Uterus (tissue), 3 donors: ENCODE measurements at regions not wholly inside any gene's neighbourhood (a gene's known extent, or its start where the extent isn't known, plus 50 kb on each side); places are given as distances from the start of the nearest gene placed in this dataset.
"Not testable (repeated sequence)": the region's sequence is repeated elsewhere in the genome, so short reads cannot be mapped to it uniquely, and the experiment has no call there.

Experiments used
- DNase-seq, 2 donors: peaks; one replicate each; pipeline ENCODE4 v3.0.0-alpha.2; 2019 to 2020
- H3K27ac ChIP-seq, 2 donors: fragments of 200-600 bp; sonication (generic); 1 replicate in 1 of 2; 2 replicates in 1 of 2; pipeline ENCODE4 v1.5.1; 2016 to 2018
- H3K27me3 ChIP-seq, 2 donors: fragments of 200-600 bp; sonication (generic); one replicate each; pipeline ENCODE4 v1.5.1; 2018 to 2019; ENCODE audit warnings: control low read depth in 1 of 2
- H3K36me3 ChIP-seq, 2 donors: fragments of 200-600 bp; sonication (generic); one replicate each; pipeline ENCODE4 v1.5.1; 2019; ENCODE audit warnings: control low read depth in 1 of 2
- H3K4me1 ChIP-seq, 2 donors: fragments of 200-600 bp; sonication (generic); one replicate each; pipeline ENCODE4 v1.5.1; 2018 to 2019; ENCODE audit warnings: control low read depth in 1 of 2
- H3K4me3 ChIP-seq, 2 donors: fragments of 200-600 bp; sonication (generic); 1 replicate in 1 of 2; 2 replicates in 1 of 2; pipeline ENCODE4 v1.5.1; 2018 to 2019; ENCODE audit warnings: mild to moderate bottlenecking in 1 of 2
- H3K9me3 ChIP-seq, 2 donors: fragments of 200-600 bp; sonication (generic); one replicate each; pipeline ENCODE4 v1.5.1; 2019; ENCODE audit warnings: control low read depth in 1 of 2
- POLR2A ChIP-seq, 2 donors: fragments of 450-650 bp; IDR thresholded peaks; one replicate each; pipeline ENCODE4 v1.6.1; 2016; ENCODE audit warnings: antibody characterized with exemption in 2 of 2, mild to moderate bottlenecking in 1 of 2, moderate library complexity in 1 of 2
- intact Hi-C: fragments of 100-400 bp; cut with DNase I; formaldehyde crosslinking; loops from one replicate; pipeline ENCODE4 v1.15.1; 2023; ENCODE audit warnings: low total_unique reads
- TF ChIP-seq, protein P1 (sequence below), 4 experiments: fragments of 200-600 bp in 2 of 4; fragments of 450-650 bp in 2 of 4; sonication (generic) in 2 of 4; IDR thresholded peaks; one replicate each; pipeline ENCODE4 v1.5.1; 2016 to 2019; ENCODE audit warnings: antibody characterized with exemption in 4 of 4, mild to moderate bottlenecking in 2 of 4, moderate library complexity in 1 of 4
- donor health status: DM: yes; HTN: yes; CAD: no.

DNA sequence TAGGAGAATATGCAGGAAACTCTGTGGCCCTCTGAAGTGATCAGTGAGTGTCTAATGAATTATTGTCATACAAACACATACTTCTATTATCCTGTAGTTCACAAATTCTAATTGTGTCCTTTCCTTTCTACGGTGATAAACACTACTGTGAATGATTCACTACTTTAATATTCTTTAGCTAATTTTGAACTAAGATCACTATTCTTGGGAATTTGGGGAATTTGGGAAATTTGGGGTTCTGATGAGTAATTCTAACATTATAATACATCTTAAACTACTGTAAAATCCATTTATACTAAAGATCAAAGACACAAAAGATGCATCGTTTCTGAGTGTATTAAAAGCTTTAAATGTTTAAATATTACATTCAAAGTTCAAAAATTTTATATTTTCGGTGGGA lies 1287.2 kb upstream of the CITED2 start:
- Histone ChIP-seq H3K27ac (no peak overlapping the region), H3K4me3 (no peak overlapping the region), H3K27me3 (no peaks in the 10 kb centered on the region), H3K36me3 (no peaks in the 10 kb centered on the region), H3K9me3 (no peaks in the 10 kb centered on the region), H3K4me1 (no peaks in the 10 kb centered on the region)
- TF ChIP-seq, protein P1, sequence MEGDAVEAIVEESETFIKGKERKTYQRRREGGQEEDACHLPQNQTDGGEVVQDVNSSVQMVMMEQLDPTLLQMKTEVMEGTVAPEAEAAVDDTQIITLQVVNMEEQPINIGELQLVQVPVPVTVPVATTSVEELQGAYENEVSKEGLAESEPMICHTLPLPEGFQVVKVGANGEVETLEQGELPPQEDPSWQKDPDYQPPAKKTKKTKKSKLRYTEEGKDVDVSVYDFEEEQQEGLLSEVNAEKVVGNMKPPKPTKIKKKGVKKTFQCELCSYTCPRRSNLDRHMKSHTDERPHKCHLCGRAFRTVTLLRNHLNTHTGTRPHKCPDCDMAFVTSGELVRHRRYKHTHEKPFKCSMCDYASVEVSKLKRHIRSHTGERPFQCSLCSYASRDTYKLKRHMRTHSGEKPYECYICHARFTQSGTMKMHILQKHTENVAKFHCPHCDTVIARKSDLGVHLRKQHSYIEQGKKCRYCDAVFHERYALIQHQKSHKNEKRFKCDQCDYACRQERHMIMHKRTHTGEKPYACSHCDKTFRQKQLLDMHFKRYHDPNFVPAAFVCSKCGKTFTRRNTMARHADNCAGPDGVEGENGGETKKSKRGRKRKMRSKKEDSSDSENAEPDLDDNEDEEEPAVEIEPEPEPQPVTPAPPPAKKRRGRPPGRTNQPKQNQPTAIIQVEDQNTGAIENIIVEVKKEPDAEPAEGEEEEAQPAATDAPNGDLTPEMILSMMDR (IDR thresholded peaks at IDR 0.05), result no peak
- TF ChIP-seq POLR2A (IDR thresholded peaks at IDR 0.05), result no peak
- intact Hi-C loops, result no loop called here
- no peak for DNase-seq

DNA sequence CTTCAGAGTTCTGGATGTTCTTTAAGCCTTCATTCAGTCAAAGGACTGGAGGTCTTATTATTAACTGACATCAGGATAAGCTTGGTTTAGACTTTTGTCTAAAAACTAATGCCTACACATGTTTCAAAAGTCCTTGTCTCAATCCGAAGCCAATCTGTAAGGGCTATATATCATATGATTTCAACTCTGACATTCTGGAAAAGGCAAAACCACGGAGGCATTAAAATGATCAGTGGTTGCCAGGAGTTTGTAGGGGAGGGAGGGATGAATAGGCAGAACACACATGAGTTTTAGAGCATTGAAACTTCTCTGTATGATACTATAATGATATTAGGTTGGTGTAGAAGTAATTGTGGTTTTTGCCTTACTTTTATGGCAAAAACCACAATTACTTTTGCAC lies 1285.8 kb upstream of the CITED2 start:
- Histone ChIP-seq H3K36me3 (no peaks in the 10 kb centered on the region), H3K27ac (no peak overlapping the region), H3K27me3 (no peaks in the 10 kb centered on the region), H3K9me3 (no peaks in the 10 kb centered on the region), H3K4me1 (no peaks in the 10 kb centered on the region), H3K4me3 (no peak overlapping the region)
- intact Hi-C loops, result no loop called here
- TF ChIP-seq, protein P1 (IDR thresholded peaks at IDR 0.05), result no peak
- TF ChIP-seq POLR2A (IDR thresholded peaks at IDR 0.05), result no peak
- DNase-seq, result no peak

DNA sequence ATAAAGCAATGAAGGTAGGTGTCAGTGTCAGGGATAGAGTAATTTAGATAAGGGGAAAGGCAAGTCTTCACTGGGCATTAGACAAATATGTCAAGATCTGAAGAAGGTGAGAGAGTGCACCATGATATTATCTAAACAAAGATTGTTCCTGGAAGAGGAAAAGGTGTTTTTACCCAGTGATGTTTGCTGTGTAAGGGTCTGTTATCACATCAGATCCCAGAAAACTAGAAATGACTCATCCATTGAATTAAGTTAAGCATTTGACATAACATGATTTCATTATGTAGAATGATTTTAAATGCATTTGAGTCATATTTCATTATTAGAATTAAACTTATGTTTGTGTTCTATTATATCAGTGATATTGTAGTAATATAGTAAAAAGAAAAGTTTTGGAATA lies 1279.5 kb upstream of the CITED2 start:
- no peak overlapping the region for H3K27ac ChIP-seq
- TF ChIP-seq, protein P1 (IDR thresholded peaks at IDR 0.05), result no peak
- H3K27me3 ChIP-seq, result no peaks in the 10 kb centered on the region
- no peaks in the 10 kb centered on the region for H3K36me3 ChIP-seq
- no peaks in the 10 kb centered on the region for H3K4me1 ChIP-seq
- H3K9me3 ChIP-seq, result no peaks in the 10 kb centered on the region
- no peak overlapping the region for H3K4me3 ChIP-seq
- intact Hi-C loops, result no loop called here
- no peak for DNase-seq

DNA sequence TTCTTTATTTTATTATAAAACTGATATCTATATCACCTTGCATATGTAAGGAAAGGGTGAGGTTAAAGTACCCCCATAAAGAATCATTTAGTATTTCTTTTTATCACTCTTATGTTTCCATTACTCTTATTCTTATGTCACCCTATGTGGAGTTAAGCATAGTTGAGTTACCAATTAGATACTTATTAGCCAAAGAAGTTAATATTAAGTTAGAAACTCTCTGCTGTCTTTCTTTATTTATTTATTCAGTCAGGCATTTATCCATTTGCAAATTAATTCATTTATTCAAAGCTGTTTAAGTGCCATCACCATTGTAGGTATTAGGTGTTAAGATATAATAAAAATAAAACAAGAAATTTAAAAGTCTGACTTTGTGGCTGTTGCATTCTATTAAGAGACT lies 1279.1 kb upstream of the CITED2 start:
- intact Hi-C loops, result no loop called here
- H3K27me3 ChIP-seq, result no peaks in the 10 kb centered on the region

DNA sequence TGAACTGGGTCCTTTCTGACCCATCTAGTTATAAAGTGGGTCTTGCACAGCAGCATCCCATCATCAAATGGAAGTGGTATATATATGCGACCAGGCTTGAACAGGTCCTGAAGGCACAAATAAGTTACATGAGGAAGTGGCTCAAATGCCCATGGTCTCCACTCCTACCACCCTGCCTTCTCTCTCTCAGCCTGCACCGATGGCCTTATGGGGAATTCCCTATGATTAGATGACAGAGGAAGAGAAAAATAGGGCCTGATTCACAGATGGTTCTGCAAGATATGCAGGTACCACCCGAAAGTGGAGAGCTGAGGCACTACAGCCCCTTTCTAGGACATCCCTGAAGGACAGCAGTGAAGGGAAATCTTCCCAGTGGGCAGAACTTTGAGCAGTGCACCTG lies 1275.1 kb upstream of the CITED2 start:
- intact Hi-C loops, H3K4me3 ChIP-seq, DNase-seq, H3K27me3 ChIP-seq, H3K4me1 ChIP-seq, H3K36me3 ChIP-seq, H3K27ac ChIP-seq, H3K9me3 ChIP-seq: not testable (repeated sequence)

More for the DNA sequence above, 1279.1 kb upstream of the CITED2 start:
- H3K4me1 ChIP-seq, result no peaks in the 10 kb centered on the region
- H3K9me3 ChIP-seq, result no peaks in the 10 kb centered on the region
- no peaks in the 10 kb centered on the region for H3K36me3 ChIP-seq
- H3K4me3 ChIP-seq, result no peak overlapping the region
- H3K27ac ChIP-seq, result no peak overlapping the region
- DNase-seq, result no peak
- TF ChIP-seq POLR2A (IDR thresholded peaks at IDR 0.05), result no peak
- TF ChIP-seq, protein P1 (IDR thresholded peaks at IDR 0.05), result no peak

DNA sequence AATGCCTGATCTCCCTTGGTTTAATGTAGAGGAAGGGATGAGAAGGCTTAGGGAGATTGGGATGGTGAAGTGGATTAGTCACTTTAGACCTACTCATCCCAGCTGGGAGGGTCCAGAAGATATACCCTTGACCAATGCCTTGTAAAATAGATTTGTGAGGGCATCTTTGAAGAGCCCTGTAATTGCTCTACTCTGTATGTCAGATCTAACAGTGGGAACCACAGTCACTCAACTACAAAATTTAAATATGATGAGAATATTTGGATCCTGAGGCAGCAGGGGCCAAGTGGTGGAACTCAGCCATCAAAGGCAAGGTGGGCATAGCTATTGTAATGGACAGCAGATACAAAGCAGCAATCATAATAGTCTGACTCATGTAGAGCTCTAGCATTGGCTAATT lies 1272.9 kb upstream of the CITED2 start:
- H3K4me3 ChIP-seq, H3K27ac ChIP-seq, DNase-seq, H3K9me3 ChIP-seq, H3K27me3 ChIP-seq, H3K36me3 ChIP-seq, H3K4me1 ChIP-seq, intact Hi-C loops: not testable (repeated sequence)
